HG02642 (cell line): ENCODE measurements at regions not wholly inside any gene's neighbourhood (a gene's known extent, or its start where the extent isn't known, plus 50 kb on each side); places are given as distances from the start of the nearest gene placed in this dataset.

Experiments
- ATAC-seq: cut with Tn5 transposase; IDR thresholded peaks from one replicate; pipeline ENCODE4 v1.9.1; 2021; ENCODE audit warnings: mild to moderate bottlenecking; ENCODE audit not compliant: unreplicated experiment, poor library complexity

DNA sequence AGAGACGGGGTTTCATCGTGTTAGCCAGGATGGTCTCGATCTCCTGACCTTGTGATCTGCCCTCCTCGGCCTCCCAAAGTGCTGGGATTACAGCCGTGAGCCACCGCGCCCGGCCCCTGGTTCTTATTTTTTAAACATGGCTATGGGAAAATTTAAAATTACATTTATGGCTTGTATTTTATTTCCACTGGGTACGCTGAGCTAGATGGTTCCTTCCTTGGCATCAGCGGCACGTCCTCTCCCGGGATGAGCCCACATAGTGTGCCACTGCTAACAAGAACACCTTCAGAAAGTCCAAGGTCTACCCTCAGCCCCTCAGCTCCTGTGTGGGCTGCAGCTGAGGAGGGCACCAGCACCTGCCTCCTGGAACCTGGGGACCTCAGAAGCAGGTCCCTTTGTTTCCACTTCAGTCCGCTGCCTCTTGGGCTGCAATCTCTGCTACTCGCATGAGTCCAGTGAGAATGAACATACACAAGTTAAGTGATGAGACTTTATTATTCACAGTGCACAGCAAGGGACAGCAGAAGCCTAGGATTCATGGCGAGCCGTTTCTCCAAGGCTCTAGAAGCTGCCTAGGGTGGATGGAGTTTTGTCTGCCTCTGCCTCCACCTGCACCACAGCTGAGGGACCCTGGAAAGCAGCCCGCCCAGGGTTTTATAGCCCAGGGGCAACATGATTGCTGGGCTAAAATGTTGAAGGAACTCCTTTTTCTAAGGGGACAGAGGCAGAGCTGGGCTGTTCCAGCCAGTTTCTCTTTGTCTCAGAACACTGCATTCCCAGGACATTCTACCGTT, 107.5 kb upstream of the TEX51 start:
- ATAC-seq = no peak

- no peak for ATAC-seq
Observed at GRCh38 chr2:126792186-126792585, 106.5 kb upstream of the TEX51 start.

DNA sequence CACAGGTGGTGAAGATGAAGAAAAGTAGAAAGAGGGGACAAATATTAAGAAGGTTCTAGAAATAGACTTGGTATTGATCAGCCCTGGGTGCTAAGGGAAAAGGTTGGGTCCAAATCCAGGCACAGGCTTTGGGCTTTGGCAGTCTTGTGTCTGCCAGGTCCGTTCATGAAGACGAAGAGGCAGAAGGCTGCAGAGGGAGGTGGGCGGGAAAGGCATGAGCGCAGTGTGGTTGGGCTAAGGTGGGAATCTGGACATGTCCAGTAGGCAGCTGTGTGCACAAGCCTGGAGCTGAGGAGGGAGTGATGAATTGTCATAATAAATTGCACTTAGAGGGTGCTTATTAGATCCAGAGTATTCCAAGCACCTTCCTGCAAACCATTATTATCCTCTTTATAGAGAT, 105.7 kb upstream of the TEX51 start:
- ATAC-seq = no peak

DNA sequence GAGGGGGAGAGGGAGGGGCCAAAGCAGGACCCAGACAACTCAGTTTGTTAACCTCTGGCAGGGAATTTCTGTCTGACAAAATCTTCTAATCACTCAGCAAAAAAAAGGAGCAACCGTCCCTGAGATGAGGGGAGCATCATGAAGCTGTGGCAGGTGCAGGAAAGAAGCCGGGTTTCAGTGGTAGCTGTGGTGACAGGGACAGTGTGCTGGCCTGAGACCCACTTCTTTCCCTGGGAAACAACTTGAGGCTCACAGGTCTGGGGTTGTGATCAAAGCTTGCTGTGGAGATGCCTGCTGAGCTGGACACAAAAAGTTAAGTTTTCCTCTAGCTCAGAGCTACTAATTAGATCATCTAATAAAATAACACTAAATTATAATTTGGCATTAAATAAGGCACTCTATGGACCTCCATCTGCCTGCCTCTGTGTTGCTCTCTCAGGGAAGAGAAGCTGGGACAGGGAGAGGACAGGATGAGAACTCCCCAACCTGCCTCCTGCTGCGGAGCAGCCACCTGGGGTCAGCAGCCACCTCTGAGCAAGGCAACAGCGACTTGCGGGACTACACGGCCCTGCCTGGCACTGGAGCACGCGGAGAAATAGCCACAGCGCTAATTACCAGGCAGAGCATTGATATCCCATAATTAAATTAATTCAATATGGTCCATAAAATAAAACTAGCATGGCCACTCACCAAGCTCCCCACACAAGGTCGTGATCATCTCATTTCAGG, 104.6 kb upstream of the TEX51 start:
- ATAC-seq = no peak

DNA sequence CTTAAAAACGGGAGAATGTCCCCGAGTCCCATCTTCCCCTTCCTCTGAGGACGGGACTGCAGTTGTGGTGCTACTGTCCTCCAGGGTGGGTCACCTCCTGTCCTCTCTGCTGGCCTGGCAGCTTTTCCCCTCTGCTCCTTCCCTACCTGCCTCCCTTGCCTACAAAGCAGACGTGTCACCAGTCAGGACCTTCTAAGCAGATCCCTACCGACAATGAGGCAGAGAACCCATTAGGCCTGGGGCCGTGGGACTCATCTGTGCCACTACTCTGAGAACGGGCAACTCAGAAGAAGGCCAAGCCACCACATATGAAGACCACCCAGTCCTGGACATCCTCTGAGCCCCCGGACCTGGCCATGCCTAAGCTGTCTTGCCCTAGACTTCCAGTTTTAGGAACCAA, 103.0 kb upstream of the TEX51 start:
- no peak for ATAC-seq

GRCh38 chr2:126796931-126797621, 101.6 kb upstream of the TEX51 start:
- no peak for ATAC-seq

- no peak for ATAC-seq
Observed at GRCh38 chr2:126797622-126798275, 100.9 kb upstream of the TEX51 start.

DNA sequence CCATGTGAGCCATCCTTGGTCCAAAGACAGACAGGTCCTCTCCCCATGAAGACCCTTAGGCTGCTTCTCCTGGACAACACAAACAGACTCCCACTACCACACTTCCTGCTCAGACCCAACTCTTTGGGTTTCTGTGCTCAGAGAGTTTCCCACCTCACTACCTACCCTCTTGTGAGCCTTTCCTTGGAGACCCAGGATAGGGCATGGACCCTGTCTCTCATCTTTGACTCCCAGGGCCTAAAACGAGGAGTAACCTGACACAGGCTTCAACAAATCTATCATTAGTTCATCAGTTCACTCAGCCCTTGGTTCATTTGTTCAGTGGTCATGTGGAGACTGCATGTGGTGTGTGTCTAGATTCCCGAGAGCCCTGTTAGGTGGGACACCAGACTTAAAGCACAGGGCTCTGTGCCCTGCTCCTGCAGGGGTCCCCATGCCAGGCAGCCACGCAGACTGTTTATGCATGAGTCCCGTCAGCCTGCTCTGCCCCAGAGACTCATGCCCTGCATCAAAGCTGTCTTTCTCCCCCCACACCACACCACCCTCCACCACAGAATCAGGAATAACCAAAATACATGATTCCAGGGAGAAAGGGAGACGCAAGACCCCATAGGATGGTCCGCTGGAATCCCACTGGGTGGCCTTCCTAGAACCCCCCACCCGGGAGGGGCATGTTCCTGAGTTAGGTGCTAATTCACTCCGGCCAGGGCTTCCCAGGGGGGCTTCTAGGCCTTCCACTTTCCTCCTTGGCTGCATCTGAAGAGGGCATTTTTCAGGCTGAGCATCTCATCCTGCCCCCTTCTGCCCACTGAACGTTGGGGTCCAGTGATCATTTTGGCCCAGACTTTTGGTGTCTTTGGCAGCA, 100.2 kb upstream of the TEX51 start:
- ATAC-seq = no peak

DNA sequence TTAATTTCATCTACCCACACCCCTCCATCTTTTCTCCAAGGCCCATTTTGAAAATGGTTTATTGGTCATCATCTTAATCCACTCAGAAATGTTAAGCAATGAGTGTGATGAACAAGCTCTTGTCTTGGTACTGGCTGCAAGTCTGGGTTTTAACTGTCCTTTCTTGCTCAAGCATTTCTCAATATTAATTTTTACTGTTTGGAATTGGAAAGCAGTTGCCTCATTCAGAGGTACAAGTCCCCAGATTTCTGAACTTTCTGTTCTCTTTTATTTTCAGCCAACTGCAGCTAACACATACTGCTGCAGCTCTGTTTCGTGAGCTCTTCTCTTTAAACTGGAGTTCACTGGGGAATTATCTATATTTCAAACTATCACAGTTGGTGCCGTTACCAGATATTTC, 99.4 kb upstream of the TEX51 start:
- ATAC-seq = no peak

DNA sequence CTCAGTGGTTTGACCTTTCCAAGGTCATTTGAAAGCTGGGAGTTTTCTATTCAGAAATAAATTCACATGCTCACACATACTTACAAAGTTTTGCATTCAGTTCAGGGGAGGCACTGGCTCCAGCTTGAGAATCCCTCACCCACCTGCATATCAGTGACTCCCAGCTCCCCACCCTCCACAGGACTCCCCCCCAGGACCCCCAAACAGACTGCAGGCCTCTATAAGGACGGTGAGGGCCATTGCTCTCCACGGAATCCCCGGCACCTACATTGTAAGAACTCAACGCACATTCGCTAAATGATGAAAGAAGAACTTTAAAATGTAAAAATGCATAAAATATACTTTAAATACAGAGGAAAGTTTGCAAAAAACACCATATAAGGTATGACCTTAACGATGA, 97.2 kb upstream of the TEX51 start:
- no peak for ATAC-seq

GRCh38 chr2:126802316-126802715, 96.4 kb upstream of the TEX51 start:
- no peak for ATAC-seq

GRCh38 chr2:126802774-126803433, 95.8 kb upstream of the TEX51 start:
- ATAC-seq = no peak

- ATAC-seq = no peak
Observed at GRCh38 chr2:126803434-126803775, 95.3 kb upstream of the TEX51 start.

GRCh38 chr2:126804347-126804746, 94.3 kb upstream of the TEX51 start:
- no peak for ATAC-seq

GRCh38 chr2:126808929-126809328, 89.8 kb upstream of the TEX51 start:
- ATAC-seq = no peak

DNA sequence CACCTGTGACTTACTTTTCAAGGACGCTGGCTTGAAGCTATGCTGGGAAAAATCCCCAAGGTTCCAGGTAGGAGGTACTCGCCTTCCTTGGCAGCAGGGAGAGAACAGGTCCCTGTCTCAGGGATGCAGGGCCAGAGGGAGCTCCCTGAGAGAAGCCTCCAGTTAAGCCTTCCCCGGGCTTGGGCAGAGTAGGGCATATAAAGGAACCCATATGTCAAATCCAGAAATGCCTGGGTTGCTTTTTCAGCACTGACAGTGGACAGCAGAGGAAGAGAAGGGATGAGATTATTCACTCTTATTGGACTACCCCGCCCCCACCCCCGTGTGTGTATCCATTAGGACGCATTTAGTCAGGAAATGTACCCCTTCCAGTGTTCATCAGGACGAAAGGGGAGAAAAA, 89.3 kb upstream of the TEX51 start:
- ATAC-seq = no peak

DNA sequence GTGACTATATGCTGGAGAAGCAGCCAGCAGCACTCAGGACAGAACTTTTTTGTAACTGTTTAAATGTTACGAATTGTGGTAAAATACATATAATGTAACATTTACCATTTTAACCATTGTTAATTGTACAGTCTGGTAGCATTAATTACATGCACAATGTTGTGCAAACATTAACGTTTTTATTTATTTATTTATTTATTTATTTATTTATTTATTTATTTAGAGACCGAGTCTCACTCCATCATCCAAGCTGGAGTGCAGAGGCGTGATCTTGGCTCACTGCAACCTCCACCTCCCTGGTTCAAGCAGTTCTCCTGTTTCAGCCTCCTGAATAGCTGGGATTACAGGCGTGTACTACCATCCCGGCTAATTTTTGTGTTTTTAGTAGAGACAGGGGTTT, 88.7 kb upstream of the TEX51 start:
- no peak for ATAC-seq

- no peak for ATAC-seq
Observed at GRCh38 chr2:126811101-126811500, 87.6 kb upstream of the TEX51 start.

GRCh38 chr2:126817172-126817571, 81.5 kb upstream of the TEX51 start:
- no peak for ATAC-seq

- ATAC-seq = no peak
Observed at GRCh38 chr2:126822115-126822514, 76.6 kb upstream of the TEX51 start.
